PC-9 (cell line): ENCODE measurements at regions not wholly inside any gene's neighbourhood (a gene's known extent, or its start where the extent isn't known, plus 50 kb on each side); places are given as distances from the start of the nearest gene placed in this dataset.

ENCODE experiments used
- BruUV-seq: library from RNA; stranded (reverse); fragments of 400-500 nt; replicated peaks from 2 replicates; lab custom pipeline; 2021; lab: Mats Ljungman, UMichigan
- CTCF ChIA-PET: fragments of 300-600 bp; sonication (Branson Sonifier 250); formaldehyde crosslinking; loops from one replicate; lab custom pipeline; 2022; ENCODE audit warnings: antibody characterized with exemption; lab: Charles Lee
- POLR2A ChIA-PET: fragments of 300-600 bp; sonication (Branson Sonifier 250); formaldehyde crosslinking; loops from one replicate; lab custom pipeline; 2022; ENCODE audit warnings: antibody characterized with exemption; ENCODE audit not compliant: unreplicated experiment; lab: Charles Lee
- DNase-seq, 2 experiments: peaks; one replicate each; pipeline versions ENCODE4 v3.0.0 to v3.0.0-alpha.2; 2015 to 2022; ENCODE audit warnings: mixed read lengths in 1 of 2
- H2AFZ ChIP-seq: fragments of 200-600 bp; sonication (generic); 2 replicates; pipeline ENCODE4 v1.8.1; 2017; ENCODE audit warnings: antibody characterized with exemption
- H3F3A ChIP-seq: fragments of 200-600 bp; sonication (generic); 2 replicates; pipeline ENCODE4 v1.8.1; 2017; ENCODE audit warnings: antibody characterized with exemption, mild to moderate bottlenecking, low read depth; ENCODE audit not compliant: insufficient read depth
- H3K27ac ChIP-seq: fragments of 200-600 bp; sonication (generic); 2 replicates; pipeline ENCODE4 v1.6.1; 2016; ENCODE audit warnings: mixed run types
- H3K27me3 ChIP-seq: fragments of 200-600 bp; sonication (generic); 2 replicates; pipeline ENCODE4 v1.6.1; 2016; ENCODE audit warnings: low read depth, mixed run types; ENCODE audit not compliant: insufficient read depth
- H3K36me3 ChIP-seq: fragments of 200-600 bp; sonication (generic); 2 replicates; pipeline ENCODE4 v1.6.1; 2016; ENCODE audit warnings: low read depth, mixed run types
- H3K4me1 ChIP-seq: fragments of 200-600 bp; sonication (generic); replicated peaks from 2 replicates; pipeline ENCODE4 v1.6.1; 2016; ENCODE audit warnings: mixed run types; ENCODE audit not compliant: insufficient read depth
- H3K4me2 ChIP-seq: fragments of 200-600 bp; sonication (generic); 2 replicates; pipeline ENCODE4 v1.6.1; 2017; ENCODE audit warnings: mixed run types
- H3K4me3 ChIP-seq: fragments of 200-600 bp; sonication (generic); 2 replicates; pipeline ENCODE4 v1.6.1; 2016; ENCODE audit warnings: mixed run types
- H3K79me2 ChIP-seq: fragments of 200-600 bp; sonication (generic); 2 replicates; pipeline ENCODE4 v1.6.1; 2017; ENCODE audit warnings: low read depth, mixed run types
- H3K9me2 ChIP-seq: fragments of 200-600 bp; sonication (generic); 2 replicates; pipeline ENCODE4 v1.8.1; 2017; ENCODE audit warnings: mild to moderate bottlenecking; ENCODE audit not compliant: insufficient read depth
- H3K9me3 ChIP-seq: fragments of 200-600 bp; sonication (generic); 2 replicates; pipeline ENCODE4 v1.8.1; 2016; ENCODE audit warnings: low read depth; ENCODE audit not compliant: insufficient read depth
- H4K20me1 ChIP-seq: fragments of 200-600 bp; sonication (generic); 2 replicates; pipeline ENCODE4 v1.8.1; 2017; ENCODE audit not compliant: insufficient read depth
- EZH2 ChIP-seq: fragments of 200-600 bp; sonication (generic); IDR thresholded peaks from 2 replicates; pipeline ENCODE4 v1.8.0; 2017; ENCODE audit warnings: antibody characterized with exemption, low read depth
- intact Hi-C: fragments of 100-400 bp; cut with micrococcal nuclease; formaldehyde crosslinking; loops from one replicate; pipeline ENCODE4 v1.10.0; 2022; ENCODE audit not compliant: unreplicated experiment
- TF ChIP-seq, protein P1 (sequence below): fragments of 200-600 bp; sonication (generic); conservative IDR thresholded peaks from 2 replicates; pipeline ENCODE4 v1.6.1; 2017; ENCODE audit warnings: mixed run types, antibody characterized with exemption, mild to moderate bottlenecking, moderate library complexity

- Histone ChIP-seq H3K27ac (no peak overlapping the region), H3K4me1 (no peaks in the 10 kb centered on the region), H3K79me2 (no peaks in the 10 kb centered on the region), H3F3A (no peaks in the 10 kb centered on the region), H2AFZ (no peak overlapping the region), H3K9me2 (no peaks in the 10 kb centered on the region), H3K4me2 (no peak overlapping the region), H4K20me1 (no peaks in the 10 kb centered on the region), H3K27me3 (peaks cover 26% of the 10 kb centered on the region; the same call in 1 of the 2 replicates), H3K36me3 (no peaks in the 10 kb centered on the region), H3K9me3 (no peaks in the 10 kb centered on the region), H3K4me3 (no peak overlapping the region)
- TF ChIP-seq, protein P1, sequence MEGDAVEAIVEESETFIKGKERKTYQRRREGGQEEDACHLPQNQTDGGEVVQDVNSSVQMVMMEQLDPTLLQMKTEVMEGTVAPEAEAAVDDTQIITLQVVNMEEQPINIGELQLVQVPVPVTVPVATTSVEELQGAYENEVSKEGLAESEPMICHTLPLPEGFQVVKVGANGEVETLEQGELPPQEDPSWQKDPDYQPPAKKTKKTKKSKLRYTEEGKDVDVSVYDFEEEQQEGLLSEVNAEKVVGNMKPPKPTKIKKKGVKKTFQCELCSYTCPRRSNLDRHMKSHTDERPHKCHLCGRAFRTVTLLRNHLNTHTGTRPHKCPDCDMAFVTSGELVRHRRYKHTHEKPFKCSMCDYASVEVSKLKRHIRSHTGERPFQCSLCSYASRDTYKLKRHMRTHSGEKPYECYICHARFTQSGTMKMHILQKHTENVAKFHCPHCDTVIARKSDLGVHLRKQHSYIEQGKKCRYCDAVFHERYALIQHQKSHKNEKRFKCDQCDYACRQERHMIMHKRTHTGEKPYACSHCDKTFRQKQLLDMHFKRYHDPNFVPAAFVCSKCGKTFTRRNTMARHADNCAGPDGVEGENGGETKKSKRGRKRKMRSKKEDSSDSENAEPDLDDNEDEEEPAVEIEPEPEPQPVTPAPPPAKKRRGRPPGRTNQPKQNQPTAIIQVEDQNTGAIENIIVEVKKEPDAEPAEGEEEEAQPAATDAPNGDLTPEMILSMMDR: no peak
- TF ChIP-seq EZH2: no peak
- intact Hi-C loops: no loop called here
- POLR2A ChIA-PET: no interaction called here
- BruUV-seq: no TSS peak
- CTCF ChIA-PET: no interaction called here
- no peak for DNase-seq
Observed at GRCh38 chr17:55846745-55847144, 95.9 kb downstream of the PCTP start.

GRCh38 chr17:55852734-55853133 lies 101.9 kb downstream of the PCTP start:
- Histone ChIP-seq H3K9me2 (no peaks in the 10 kb centered on the region), H2AFZ (no peak overlapping the region), H3K36me3 (no peaks in the 10 kb centered on the region), H3K4me3 (no peak overlapping the region), H3K27me3 (no peaks in the 10 kb centered on the region), H3F3A (no peaks in the 10 kb centered on the region), H3K27ac (no peak overlapping the region), H3K4me1 (no peaks in the 10 kb centered on the region), H3K4me2 (no peak overlapping the region), H3K9me3 (no peaks in the 10 kb centered on the region), H4K20me1 (no peaks in the 10 kb centered on the region), H3K79me2 (no peaks in the 10 kb centered on the region)
- intact Hi-C loops: no loop called here
- no peak for TF ChIP-seq EZH2
- TF ChIP-seq, protein P1: no peak
- no TSS peak for BruUV-seq
- ChIA-PET CTCF (no interaction called here), POLR2A (no interaction called here)
- no peak for DNase-seq

- Histone ChIP-seq H2AFZ (no peak overlapping the region), H3K27ac (no peak overlapping the region), H3K36me3 (no peaks in the 10 kb centered on the region), H3K79me2 (no peaks in the 10 kb centered on the region), H3K4me1 (no peaks in the 10 kb centered on the region), H4K20me1 (no peaks in the 10 kb centered on the region), H3K9me3 (no peaks in the 10 kb centered on the region), H3K4me2 (no peak overlapping the region), H3K27me3 (no peaks in the 10 kb centered on the region), H3K9me2 (no peaks in the 10 kb centered on the region), H3F3A (no peaks in the 10 kb centered on the region), H3K4me3 (no peak overlapping the region)
- intact Hi-C loops: no loop called here
- POLR2A ChIA-PET: interaction anchor here (0.7 kb wide), 1 partner anchor 28 kb away, joined by 4 read pairs; no protein-coding TSS in a partner anchor
- BruUV-seq: no TSS peak
- no peak for TF ChIP-seq EZH2
- TF ChIP-seq, protein P1: no peak
- CTCF ChIA-PET: no interaction called here
- no peak for DNase-seq
Observed at GRCh38 chr17:55859301-55859795, 108.5 kb downstream of the PCTP start.
